Neural crest cell (in vitro differentiated cells): ENCODE measurements at regions not wholly inside any gene's neighbourhood (a gene's known extent, or its start where the extent isn't known, plus 50 kb on each side); places are given as distances from the start of the nearest gene placed in this dataset.
"Not testable (repeated sequence)": the region's sequence is repeated elsewhere in the genome, so short reads cannot be mapped to it uniquely, and the experiment has no call there.

ENCODE experiments used
- DNase-seq: peaks from one replicate; pipeline ENCODE4 v3.0.0; 2021; ENCODE audit warnings: low read depth, mixed read lengths, low spot score
- H3K27ac Mint-ChIP-seq: one replicate; pipeline ENCODE4 v1.8.0; 2021; ENCODE audit warnings: mild to moderate bottlenecking, mixed read lengths; ENCODE audit not compliant: unreplicated experiment
- H3K27me3 Mint-ChIP-seq: 2 replicates; pipeline ENCODE4 v1.8.0; 2021; ENCODE audit warnings: low read depth, mild to moderate bottlenecking, mixed read lengths
- H3K36me3 Mint-ChIP-seq: 2 replicates; pipeline ENCODE4 v1.8.0; 2021; ENCODE audit warnings: low read depth, mild to moderate bottlenecking, mixed read lengths
- H3K4me1 Mint-ChIP-seq: 2 replicates; pipeline ENCODE4 v1.8.0; 2021; ENCODE audit warnings: mixed read lengths
- H3K4me3 Mint-ChIP-seq: one replicate; pipeline ENCODE4 v1.8.0; 2021; ENCODE audit warnings: mild to moderate bottlenecking, mixed read lengths
- H3K9me3 Mint-ChIP-seq: 2 replicates; pipeline ENCODE4 v1.8.0; 2021; ENCODE audit warnings: mixed read lengths
- TF ChIP-seq, protein P1 (sequence below): fragments of 200-600 bp; sonication (generic); conservative IDR thresholded peaks from 2 replicates; pipeline ENCODE4 v1.5.0; 2021; ENCODE audit warnings: antibody characterized with exemption, mild to moderate bottlenecking

DNA sequence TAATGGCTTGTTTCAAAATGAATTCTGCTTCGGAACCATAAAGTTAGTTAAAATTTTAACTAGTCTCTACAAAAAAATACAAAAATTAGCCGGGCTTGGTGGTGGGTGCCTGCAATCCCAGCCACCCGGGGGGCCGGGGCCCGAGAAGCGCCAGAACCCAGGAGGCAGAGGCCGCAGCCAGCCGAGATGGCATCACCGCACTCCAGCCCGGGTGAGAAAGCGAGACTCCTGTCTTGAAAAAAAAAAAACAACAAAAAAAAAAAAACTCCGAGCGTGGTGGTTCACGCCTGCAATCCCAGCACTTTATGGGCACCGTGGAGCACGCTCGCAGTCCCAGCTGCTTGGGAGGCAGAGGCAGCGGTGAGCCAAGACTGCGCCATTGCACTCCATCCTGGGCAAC lies 781.4 kb downstream of the BRINP3 start:
- H3K4me1 Mint-ChIP-seq, result no peaks in the 10 kb centered on the region
- no peaks in the 10 kb centered on the region for H3K27me3 Mint-ChIP-seq
- H3K4me3 Mint-ChIP-seq, result no peak overlapping the region
- no peak overlapping the region for H3K27ac Mint-ChIP-seq
- no peaks in the 10 kb centered on the region for H3K36me3 Mint-ChIP-seq
- H3K9me3 Mint-ChIP-seq, result peaks cover 9% of the 10 kb centered on the region
- no peak for DNase-seq
- TF ChIP-seq, protein P1, sequence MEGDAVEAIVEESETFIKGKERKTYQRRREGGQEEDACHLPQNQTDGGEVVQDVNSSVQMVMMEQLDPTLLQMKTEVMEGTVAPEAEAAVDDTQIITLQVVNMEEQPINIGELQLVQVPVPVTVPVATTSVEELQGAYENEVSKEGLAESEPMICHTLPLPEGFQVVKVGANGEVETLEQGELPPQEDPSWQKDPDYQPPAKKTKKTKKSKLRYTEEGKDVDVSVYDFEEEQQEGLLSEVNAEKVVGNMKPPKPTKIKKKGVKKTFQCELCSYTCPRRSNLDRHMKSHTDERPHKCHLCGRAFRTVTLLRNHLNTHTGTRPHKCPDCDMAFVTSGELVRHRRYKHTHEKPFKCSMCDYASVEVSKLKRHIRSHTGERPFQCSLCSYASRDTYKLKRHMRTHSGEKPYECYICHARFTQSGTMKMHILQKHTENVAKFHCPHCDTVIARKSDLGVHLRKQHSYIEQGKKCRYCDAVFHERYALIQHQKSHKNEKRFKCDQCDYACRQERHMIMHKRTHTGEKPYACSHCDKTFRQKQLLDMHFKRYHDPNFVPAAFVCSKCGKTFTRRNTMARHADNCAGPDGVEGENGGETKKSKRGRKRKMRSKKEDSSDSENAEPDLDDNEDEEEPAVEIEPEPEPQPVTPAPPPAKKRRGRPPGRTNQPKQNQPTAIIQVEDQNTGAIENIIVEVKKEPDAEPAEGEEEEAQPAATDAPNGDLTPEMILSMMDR, result no peak

DNA sequence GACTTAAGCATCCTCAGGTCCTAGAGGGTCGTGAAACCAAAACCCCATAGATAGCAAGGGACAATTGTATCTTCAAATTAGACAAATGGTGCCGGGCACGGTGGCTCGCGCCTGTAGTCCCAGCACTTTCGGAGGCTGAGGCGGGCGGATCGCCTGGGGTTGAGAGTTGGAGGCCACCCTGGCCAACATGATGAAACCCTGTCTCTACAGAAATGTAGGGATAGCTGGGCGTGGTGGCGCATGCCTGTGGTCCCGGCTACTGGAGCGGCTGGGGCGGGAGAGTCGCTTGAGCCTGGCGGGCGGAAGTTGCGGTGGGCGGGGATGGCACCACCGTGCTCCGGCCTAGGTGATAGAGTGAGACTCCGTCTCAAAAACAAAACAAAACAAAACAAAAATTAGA lies 780.6 kb downstream of the BRINP3 start:
- no peak for DNase-seq
- H3K36me3 Mint-ChIP-seq, result no peaks in the 10 kb centered on the region
- H3K27ac Mint-ChIP-seq, result no peak overlapping the region
- H3K9me3 Mint-ChIP-seq, result peaks cover 9% of the 10 kb centered on the region
- H3K27me3 Mint-ChIP-seq, result no peaks in the 10 kb centered on the region
- H3K4me1 Mint-ChIP-seq, result no peaks in the 10 kb centered on the region
- no peak overlapping the region for H3K4me3 Mint-ChIP-seq
- TF ChIP-seq, protein P1, result no peak

- Mint-ChIP-seq H3K9me3 (no peaks in the 10 kb centered on the region), H3K36me3 (no peaks in the 10 kb centered on the region), H3K4me1 (no peaks in the 10 kb centered on the region), H3K27me3 (no peaks in the 10 kb centered on the region), H3K27ac (no peak overlapping the region), H3K4me3 (no peak overlapping the region)
- DNase-seq, result no peak
- TF ChIP-seq, protein P1, result no peak
Observed at GRCh38 chr1:189701606-189702005, 776.1 kb downstream of the BRINP3 start.

GRCh38 chr1:189706594-189706993 lies 771.1 kb downstream of the BRINP3 start:
- H3K27me3 Mint-ChIP-seq, result no peaks in the 10 kb centered on the region
- TF ChIP-seq, protein P1, result no peak
- no peaks in the 10 kb centered on the region for H3K9me3 Mint-ChIP-seq
- no peak overlapping the region for H3K27ac Mint-ChIP-seq
- no peak for DNase-seq
- H3K4me3 Mint-ChIP-seq, result no peak overlapping the region
- H3K4me1 Mint-ChIP-seq, result no peaks in the 10 kb centered on the region
- no peaks in the 10 kb centered on the region for H3K36me3 Mint-ChIP-seq

DNA sequence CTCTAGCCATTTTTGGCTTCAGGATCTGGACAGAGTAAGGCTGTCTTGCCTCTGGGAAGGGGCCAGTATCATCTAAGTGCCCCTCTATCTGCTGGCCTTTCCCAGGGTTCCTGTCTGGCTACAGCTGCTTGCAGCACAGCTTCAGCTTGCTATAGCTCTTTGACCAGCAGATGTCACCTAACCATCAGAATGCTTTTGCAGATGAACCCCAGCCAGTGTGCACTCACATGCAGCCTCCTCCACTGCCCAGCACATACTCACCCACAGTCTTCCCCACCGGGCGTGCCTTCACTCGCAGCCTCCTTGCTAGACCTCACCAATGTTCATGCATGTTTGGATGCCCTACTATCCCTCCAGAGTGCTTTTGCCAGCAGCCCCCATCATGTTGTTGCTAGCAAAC lies 769.0 kb downstream of the BRINP3 start:
- no peak for DNase-seq
- H3K36me3 Mint-ChIP-seq, result no peaks in the 10 kb centered on the region

DNA sequence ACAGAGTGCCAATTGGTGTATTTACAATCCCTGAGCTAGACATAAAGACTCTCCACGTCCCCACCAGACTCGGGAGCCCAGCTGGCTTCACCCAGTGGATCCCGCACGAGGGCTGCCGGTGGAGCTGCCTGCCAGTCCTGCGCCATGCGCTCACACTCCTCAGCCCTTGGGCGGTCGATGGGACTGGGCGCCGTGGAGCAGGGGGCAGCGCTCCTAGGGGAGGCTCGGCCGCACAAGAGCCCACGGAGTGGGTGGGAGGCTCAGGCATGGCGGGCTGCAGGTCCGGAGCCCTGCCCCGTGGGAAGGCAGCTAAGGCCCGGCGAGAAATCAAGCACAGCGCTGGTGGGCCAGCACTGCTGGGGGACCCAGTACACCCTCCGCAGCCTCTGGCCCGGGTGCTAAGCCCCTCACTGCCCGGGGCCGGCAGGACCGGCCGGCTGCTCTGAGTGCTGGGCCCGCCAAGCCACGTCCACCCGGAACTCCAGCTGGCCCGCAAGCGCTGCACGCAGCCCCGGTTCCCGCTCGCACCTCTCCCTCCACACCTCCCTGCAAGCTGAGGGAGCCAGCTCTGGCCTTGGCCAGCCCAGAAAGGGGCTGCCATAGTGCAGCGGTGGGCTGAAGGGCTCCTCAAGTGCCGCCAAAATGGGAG lies 759.4 kb downstream of the BRINP3 start:
- H3K4me1 Mint-ChIP-seq, H3K27me3 Mint-ChIP-seq, H3K36me3 Mint-ChIP-seq, H3K27ac Mint-ChIP-seq, H3K4me3 Mint-ChIP-seq, DNase-seq: not testable (repeated sequence)
- H3K9me3 Mint-ChIP-seq, result peaks cover 12% of the 10 kb centered on the region

More for the DNA sequence above, 769.0 kb downstream of the BRINP3 start:
- no peaks in the 10 kb centered on the region for H3K4me1 Mint-ChIP-seq
- no peak overlapping the region for H3K4me3 Mint-ChIP-seq
- no peaks in the 10 kb centered on the region for H3K27me3 Mint-ChIP-seq
- TF ChIP-seq, protein P1, result peak; percentile 31
- no peak overlapping the region for H3K27ac Mint-ChIP-seq
- peaks cover 6% of the 10 kb centered on the region for H3K9me3 Mint-ChIP-seq
